GM13976 (cell line): ENCODE measurements at regions not wholly inside any gene's neighbourhood (a gene's known extent, or its start where the extent isn't known, plus 50 kb on each side); places are given as distances from the start of the nearest gene placed in this dataset.

ENCODE experiments used
- DNase-seq: peaks from one replicate; pipeline ENCODE4 v3.0.0; 2012; ENCODE audit warnings: low spot score
- CTCF ChIP-seq: IDR thresholded peaks from 2 replicates; pipeline ENCODE4 v1.5.1; 2012; ENCODE audit warnings: borderline replicate concordance, mild to moderate bottlenecking; ENCODE audit not compliant: insufficient read depth; ENCODE audit errors: extremely low read depth, missing control alignments, control extremely low read depth
- in situ Hi-C: fragments of 300-500 bp; cut with MboI; formaldehyde crosslinking; loops from one replicate; pipeline ENCODE4 v1.12.0; 2022; ENCODE audit warnings: low sequenced_read_pairs, mixed read lengths, inconsistent platforms; ENCODE audit not compliant: unreplicated experiment

DNA sequence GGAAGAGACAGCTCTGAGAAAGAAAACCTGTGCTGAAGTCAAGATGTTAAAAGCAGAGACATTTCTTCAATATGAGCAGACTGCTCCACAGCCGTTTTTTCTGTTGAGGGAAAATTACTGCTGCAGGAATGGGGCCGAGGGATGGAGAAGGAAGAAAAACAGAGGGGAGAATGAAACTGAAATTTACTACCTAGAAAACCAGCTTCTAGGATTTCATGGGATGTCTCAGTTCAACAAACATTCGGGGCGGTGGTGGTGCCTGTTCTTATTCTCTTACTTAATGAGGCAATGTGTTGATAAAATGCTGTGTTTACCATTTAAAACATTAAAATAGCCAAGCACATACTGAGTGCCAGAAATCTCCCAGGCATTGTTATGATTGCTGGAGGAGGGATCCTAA is 557.1 kb upstream of the MEX3C start:
- in situ Hi-C loops, result no loop called here
- no peak for DNase-seq
- TF ChIP-seq CTCF, result no peak

DNA sequence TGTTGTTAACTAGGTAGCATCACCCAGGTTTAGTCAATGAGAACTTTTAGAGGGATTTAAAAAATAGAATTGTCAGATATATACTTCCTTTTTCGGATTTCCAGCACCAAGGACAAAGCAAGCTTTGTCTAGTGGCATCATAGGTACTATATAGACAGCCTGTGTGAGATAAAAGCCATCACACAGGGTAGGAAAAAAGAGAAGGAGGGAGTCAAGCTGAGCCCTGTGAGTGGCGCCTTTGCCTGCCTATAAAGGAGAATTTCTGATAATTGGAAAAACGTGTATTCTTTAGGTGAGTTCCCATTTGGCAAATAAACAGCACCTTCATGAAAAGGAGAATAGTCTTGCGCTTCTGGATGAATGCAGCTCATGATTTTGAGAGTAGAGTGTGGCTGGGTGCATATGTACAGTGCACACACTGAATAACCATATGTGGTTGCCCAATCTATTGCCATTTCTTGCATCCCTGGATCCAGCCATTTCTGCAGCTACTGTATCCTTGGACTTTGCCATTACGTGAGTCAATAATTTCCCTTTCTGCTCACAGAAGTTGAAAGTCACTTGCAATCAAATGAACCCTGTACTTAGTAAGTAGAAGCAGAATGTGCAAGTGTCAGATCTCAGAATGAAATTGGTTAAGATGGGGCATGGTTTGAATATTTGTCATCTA is 559.9 kb upstream of the MEX3C start:
- in situ Hi-C loops, result no loop called here
- no peak for TF ChIP-seq CTCF
- DNase-seq, result no peak

DNA sequence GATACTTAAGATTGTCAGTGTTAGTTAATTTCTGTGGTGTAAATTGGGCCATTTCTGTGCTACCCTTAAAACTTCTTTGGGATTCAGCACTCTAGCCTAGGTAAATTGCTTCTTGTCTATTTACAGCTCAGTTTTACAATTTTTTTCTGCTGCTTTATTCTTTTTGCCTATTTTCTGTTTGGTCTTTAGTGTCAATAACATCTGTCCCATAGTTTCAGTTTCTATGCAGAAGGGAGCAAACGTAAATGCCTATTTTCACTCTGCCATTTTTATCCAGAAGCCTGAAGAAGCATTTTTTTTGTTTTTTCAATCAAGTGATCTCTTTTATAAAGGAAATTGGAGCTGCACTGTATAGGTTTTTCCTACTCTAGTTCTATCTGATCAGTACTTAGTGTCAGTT is 564.9 kb upstream of the MEX3C start:
- no peak for TF ChIP-seq CTCF
- in situ Hi-C loops, result no loop called here
- no peak for DNase-seq

GRCh38 chr18:51765606-51766360 is 568.3 kb upstream of the MEX3C start:
- TF ChIP-seq CTCF, result no peak
- DNase-seq, result no peak
- in situ Hi-C loops, result no loop called here

GRCh38 chr18:51767293-51767692 is 569.8 kb upstream of the MEX3C start:
- in situ Hi-C loops, result no loop called here
- TF ChIP-seq CTCF, result no peak
- DNase-seq, result no peak

DNA sequence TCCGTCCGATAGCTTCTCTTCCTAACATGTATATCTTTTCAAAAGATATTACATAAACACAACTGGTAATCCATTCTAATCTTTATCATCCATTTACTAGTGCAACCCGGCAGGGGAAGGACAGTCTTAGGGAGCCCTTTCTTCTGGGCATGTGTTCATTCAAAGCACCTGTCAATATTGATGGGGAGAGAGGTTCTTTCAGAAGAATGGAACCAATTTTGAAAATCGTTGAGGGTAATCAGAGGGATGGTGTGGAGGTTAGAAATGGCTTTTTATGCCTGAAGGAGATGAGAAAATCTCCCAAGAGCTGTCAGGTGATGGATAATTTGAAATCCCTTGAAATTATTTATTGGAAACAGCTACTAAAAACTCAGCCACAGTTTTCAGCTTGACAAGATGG is 561.9 kb upstream of the DCC start:
- TF ChIP-seq CTCF, result no peak
- in situ Hi-C loops, result no loop called here

More for the DNA sequence above, 561.9 kb upstream of the DCC start:
- DNase-seq, result no peak
